ENCODE measurements at regions not wholly inside any gene's neighbourhood (a gene's known extent, or its start where the extent isn't known, plus 50 kb on each side); places are given as distances from the start of the nearest gene placed in this dataset.

DNA sequence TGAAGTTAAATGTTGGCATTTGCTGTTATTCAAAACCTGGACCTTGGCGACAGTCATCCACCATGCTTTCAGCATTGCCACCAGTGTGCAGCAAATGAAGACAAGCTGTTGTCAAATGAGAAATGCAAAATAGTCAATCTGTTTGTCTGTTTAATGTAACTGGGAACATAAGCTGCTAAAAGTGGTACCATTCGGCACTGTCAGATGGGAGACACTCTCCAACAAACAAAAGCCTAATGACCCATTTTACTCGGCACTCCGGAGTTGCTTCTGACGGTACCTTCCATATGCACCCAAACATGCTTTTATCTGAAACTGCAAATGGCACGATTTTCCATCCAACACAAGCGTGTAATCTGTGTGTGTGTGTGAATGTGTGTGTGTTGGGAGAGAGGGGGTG is 297.8 kb downstream of the MAF start (continued):
- TF ChIP-seq PLRG1 (conservative IDR thresholded peaks at IDR 0.05) = no peak
- TF ChIP-seq, protein P1, sequence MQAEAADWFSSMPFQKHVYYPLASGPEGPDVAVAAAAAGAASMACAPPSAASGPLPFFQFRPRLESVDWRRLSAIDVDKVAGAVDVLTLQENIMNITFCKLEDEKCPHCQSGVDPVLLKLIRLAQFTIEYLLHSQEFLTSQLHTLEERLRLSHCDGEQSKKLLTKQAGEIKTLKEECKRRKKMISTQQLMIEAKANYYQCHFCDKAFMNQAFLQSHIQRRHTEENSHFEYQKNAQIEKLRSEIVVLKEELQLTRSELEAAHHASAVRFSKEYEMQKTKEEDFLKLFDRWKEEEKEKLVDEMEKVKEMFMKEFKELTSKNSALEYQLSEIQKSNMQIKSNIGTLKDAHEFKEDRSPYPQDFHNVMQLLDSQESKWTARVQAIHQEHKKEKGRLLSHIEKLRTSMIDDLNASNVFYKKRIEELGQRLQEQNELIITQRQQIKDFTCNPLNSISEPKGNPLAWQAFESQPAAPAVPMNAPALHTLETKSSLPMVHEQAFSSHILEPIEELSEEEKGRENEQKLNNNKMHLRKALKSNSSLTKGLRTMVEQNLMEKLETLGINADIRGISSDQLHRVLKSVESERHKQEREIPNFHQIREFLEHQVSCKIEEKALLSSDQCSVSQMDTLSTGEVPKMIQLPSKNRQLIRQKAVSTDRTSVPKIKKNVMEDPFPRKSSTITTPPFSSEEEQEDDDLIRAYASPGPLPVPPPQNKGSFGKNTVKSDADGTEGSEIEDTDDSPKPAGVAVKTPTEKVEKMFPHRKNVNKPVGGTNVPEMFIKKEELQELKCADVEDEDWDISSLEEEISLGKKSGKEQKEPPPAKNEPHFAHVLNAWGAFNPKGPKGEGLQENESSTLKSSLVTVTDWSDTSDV (CRISPR knock-in tag; IDR thresholded peaks at IDR 0.05) = no peak
- TF ChIP-seq, protein P2, sequence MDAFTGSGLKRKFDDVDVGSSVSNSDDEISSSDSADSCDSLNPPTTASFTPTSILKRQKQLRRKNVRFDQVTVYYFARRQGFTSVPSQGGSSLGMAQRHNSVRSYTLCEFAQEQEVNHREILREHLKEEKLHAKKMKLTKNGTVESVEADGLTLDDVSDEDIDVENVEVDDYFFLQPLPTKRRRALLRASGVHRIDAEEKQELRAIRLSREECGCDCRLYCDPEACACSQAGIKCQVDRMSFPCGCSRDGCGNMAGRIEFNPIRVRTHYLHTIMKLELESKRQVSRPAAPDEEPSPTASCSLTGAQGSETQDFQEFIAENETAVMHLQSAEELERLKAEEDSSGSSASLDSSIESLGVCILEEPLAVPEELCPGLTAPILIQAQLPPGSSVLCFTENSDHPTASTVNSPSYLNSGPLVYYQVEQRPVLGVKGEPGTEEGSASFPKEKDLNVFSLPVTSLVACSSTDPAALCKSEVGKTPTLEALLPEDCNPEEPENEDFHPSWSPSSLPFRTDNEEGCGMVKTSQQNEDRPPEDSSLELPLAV (CRISPR knock-in tag; conservative IDR thresholded peaks at IDR 0.05; ENCODE audit: low read depth) = no peak

DNA sequence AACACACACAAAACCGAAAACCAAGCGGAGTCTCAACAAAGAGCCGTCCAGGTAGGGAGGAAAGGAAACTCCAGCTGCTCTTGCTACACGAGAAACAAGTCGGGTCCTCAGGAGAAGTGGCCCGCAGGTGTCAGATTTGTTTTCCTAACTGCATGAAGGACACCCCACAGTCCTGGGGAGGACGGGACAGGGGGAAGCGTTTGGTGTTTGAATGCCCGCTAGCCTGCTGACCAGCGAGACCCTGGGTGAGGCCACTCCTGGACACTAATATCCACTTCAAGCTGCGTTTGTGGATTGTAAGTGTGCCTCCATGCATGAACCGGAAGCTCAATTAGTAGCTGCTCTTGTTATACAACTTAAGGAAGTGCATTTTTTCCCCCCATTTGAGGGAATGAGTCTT is 299.5 kb downstream of the MAF start:
- 55% methylated on average over 6 of the region's 12 CpGs for WGBS (ENCODE audit: low lambda C conversion rate)
- DNase-seq (ENCODE audit: low spot score) = no peak
- FAIRE-seq = no peak
- no peaks in the 10 kb centered on the region for H3K79me2 ChIP-seq (ENCODE audit: insufficient read depth, low read length)
- no peak overlapping the region for H3K4me3 ChIP-seq (replicated peaks in 1 of 3; ENCODE audit: insufficient read depth in 1 of 3, low read depth in 2 of 3, low read length in 3 of 3)
- BruUV-seq (replicated peaks) = no TSS peak
- no peaks in the 10 kb centered on the region for H4K20me1 ChIP-seq (ENCODE audit: insufficient read depth, low read length)
- no peak for TF ChIP-seq FOXA1 (IDR thresholded peaks at IDR 0.05)
- no peak for TF ChIP-seq FOXA1 (CRISPR knock-in tag; IDR thresholded peaks at IDR 0.05)
- TF ChIP-seq FOXC1 (CRISPR knock-in tag; IDR thresholded peaks at IDR 0.05; ENCODE audit: borderline replicate concordance) = no peak
- no peak for TF ChIP-seq ZNF263 (CRISPR knock-in tag; IDR thresholded peaks at IDR 0.05)
- no peak for TF ChIP-seq ARNT (IDR thresholded peaks at IDR 0.05)
- TF ChIP-seq RAD21 (CRISPR knock-in tag; IDR thresholded peaks at IDR 0.05) = no peak
- TF ChIP-seq ZNF605 (CRISPR knock-in tag; IDR thresholded peaks at IDR 0.05) = no peak
- no peak for TF ChIP-seq HOXD1 (CRISPR knock-in tag; IDR thresholded peaks at IDR 0.05)
- peaks cover 18% of the 10 kb centered on the region; the same call in 1 of the 2 replicates for H3K4me1 ChIP-seq (ENCODE audit: insufficient read depth, low read length)
- CTCF ChIA-PET (ENCODE audit: low intra/inter-chr PET ratio, low total read pairs) = no interaction called here
- POLR2A ChIA-PET = no interaction called here
- in situ Hi-C loops (cut with HindIII; ENCODE audit: extremely low pct_ligation_motif_present, low pct_unique_long_range_greater_than_20kb) = no loop called here
- no peak overlapping the region for H3K4me2 ChIP-seq (ENCODE audit: low read depth, low read length)
- 0 out of 5 replicates have a peak, but pooled peaks cover 0 to 1% of the 10 kb centered on the region in 2 experiments for H3K27me3 ChIP-seq (ENCODE audit: control insufficient read depth in 1 of 2, insufficient read depth in 2 of 2, low read length in 2 of 2)
- H3K9me3 ChIP-seq (ENCODE audit: low read length) = no peaks in the 10 kb centered on the region
- H3K9ac ChIP-seq (ENCODE audit: insufficient read depth, low read depth, low read length) = no peak overlapping the region
- no peaks in the 10 kb centered on the region for H3K36me3 ChIP-seq (replicated peaks in 1 of 2; ENCODE audit: control insufficient read depth in 1 of 2, insufficient read depth in 2 of 2, low read length in 2 of 2)
- ATAC-seq = no peak
- intact Hi-C loops (cut with micrococcal nuclease; ENCODE audit: unreplicated experiment) = no loop called here
- H2AFZ ChIP-seq (ENCODE audit: low read length) = no peak overlapping the region
- H3K27ac ChIP-seq (ENCODE audit: extremely low read length, insufficient read depth, low read length) = no peak overlapping the region
